ENCODE measurements at regions not wholly inside any gene's neighbourhood (a gene's known extent, or its start where the extent isn't known, plus 50 kb on each side); places are given as distances from the start of the nearest gene placed in this dataset.

DNA sequence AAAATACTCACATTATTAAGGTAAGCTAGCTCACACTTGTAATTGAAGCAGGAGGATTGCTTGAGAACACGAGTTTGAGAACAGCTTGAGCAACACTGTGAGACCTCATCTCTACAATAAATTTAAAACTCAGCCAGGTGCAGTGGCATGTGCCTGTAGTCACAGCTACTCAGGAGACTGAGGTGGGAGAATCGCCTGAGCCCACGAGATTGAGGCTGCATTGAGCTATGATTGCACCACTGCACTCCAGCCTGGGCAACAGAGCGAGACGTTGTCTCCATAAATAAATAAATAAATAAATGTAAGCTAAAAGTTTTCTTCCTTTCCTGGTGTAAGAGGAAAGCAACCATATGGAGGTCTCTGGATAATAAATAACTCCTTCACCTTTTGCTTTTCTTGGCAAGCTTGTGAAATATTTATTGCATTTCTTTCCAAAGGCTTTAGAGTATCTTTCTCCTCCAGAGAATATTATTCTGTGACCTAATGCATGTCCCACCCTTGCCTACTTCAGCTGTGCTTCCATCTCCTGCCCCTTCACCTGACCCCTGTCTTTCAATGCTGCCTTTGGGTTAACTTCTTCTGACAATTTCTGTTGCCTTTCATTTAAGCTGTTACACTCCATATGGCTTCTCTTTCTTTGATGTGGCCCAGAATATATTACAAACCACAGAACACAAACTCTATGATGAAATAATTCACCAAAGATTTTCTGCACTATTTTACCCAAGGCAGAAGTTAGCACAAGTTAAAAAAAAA lies 280.7 kb upstream of the RND3 start:
- H3K4me1 ChIP-seq (ENCODE audit: insufficient read depth, low read length), result no peaks in the 10 kb centered on the region
- ChIA-PET POLR2A (ENCODE audit: unreplicated experiment) (no interaction called here), CTCF (no interaction called here)
- H4K20me1 ChIP-seq (ENCODE audit: low read length), result no peaks in the 10 kb centered on the region
- H3K36me3 ChIP-seq (ENCODE audit: low read depth, low read length), result no peaks in the 10 kb centered on the region
- no peak overlapping the region for H3K4me3 ChIP-seq (ENCODE audit: low read length)
- ATAC-seq (no peak), DNase-seq (no peak)
- no peaks in the 10 kb centered on the region for H3K79me2 ChIP-seq (ENCODE audit: low read length)
- TF ChIP-seq EZH2 (IDR thresholded peaks at IDR 0.05; ENCODE audit: low read length, unreplicated experiment) (no peak), EZH2phosphoT487 (IDR thresholded peaks at IDR 0.05; ENCODE audit: borderline replicate concordance, low read length) (no peak)
- TF ChIP-seq, protein P1, sequence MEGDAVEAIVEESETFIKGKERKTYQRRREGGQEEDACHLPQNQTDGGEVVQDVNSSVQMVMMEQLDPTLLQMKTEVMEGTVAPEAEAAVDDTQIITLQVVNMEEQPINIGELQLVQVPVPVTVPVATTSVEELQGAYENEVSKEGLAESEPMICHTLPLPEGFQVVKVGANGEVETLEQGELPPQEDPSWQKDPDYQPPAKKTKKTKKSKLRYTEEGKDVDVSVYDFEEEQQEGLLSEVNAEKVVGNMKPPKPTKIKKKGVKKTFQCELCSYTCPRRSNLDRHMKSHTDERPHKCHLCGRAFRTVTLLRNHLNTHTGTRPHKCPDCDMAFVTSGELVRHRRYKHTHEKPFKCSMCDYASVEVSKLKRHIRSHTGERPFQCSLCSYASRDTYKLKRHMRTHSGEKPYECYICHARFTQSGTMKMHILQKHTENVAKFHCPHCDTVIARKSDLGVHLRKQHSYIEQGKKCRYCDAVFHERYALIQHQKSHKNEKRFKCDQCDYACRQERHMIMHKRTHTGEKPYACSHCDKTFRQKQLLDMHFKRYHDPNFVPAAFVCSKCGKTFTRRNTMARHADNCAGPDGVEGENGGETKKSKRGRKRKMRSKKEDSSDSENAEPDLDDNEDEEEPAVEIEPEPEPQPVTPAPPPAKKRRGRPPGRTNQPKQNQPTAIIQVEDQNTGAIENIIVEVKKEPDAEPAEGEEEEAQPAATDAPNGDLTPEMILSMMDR (conservative IDR thresholded peaks at IDR 0.05; ENCODE audit: low read depth, low read length), result no peak
- no peak overlapping the region for H2AFZ ChIP-seq (ENCODE audit: low read length)
- H3K9me3 ChIP-seq (ENCODE audit: low read length), result no peaks in the 10 kb centered on the region
- H3F3A ChIP-seq (ENCODE audit: low read length, unreplicated experiment), result no peaks in the 10 kb centered on the region
- H3K27ac ChIP-seq (ENCODE audit: low read length), result no peak overlapping the region
- intact Hi-C loops (cut with micrococcal nuclease), result no loop called here
- no peak overlapping the region for H3K4me2 ChIP-seq (ENCODE audit: low read length)
- H3K27me3 ChIP-seq (ENCODE audit: low read length), result no peaks in the 10 kb centered on the region
- no peak overlapping the region for H3K9ac ChIP-seq (ENCODE audit: low read length)
- BruUV-seq (replicated peaks), result no TSS peak
- no peaks in the 10 kb centered on the region for H3K9me2 ChIP-seq (replicated peaks; ENCODE audit: low read length)

DNA sequence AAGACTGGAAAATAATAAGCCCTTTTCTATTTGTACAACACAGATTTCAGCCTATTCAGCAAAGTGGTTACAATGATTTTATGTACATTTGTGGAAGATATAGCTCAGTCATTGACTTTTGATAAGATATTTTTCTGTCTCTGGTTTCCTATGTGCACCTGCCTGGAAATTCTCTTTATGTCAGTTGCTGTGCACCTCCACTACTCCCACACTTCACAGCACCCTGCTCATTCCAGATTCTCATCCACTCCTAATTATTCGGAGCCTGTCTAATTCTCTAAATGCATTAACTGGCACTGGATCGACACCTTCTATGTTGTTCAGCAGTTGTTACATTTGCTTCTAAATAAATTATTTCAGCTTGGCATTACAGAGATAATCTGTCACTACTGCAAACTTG lies 275.1 kb upstream of the RND3 start:
- no peak overlapping the region for H3K9ac ChIP-seq (ENCODE audit: low read length)
- no TSS peak for BruUV-seq (replicated peaks)
- DNase-seq (no peak), ATAC-seq (no peak)
- intact Hi-C loops (cut with micrococcal nuclease), result no loop called here
- no peak overlapping the region for H3K4me2 ChIP-seq (ENCODE audit: low read length)
- no peaks in the 10 kb centered on the region for H3K27me3 ChIP-seq (ENCODE audit: low read length)
- ChIA-PET POLR2A (ENCODE audit: unreplicated experiment) (no interaction called here), CTCF (no interaction called here)
- no peaks in the 10 kb centered on the region for H4K20me1 ChIP-seq (ENCODE audit: low read length)
- H2AFZ ChIP-seq (ENCODE audit: low read length), result no peak overlapping the region
- H3K36me3 ChIP-seq (ENCODE audit: low read depth, low read length), result no peaks in the 10 kb centered on the region
- H3K79me2 ChIP-seq (ENCODE audit: low read length), result no peaks in the 10 kb centered on the region
- H3K9me3 ChIP-seq (ENCODE audit: low read length), result no peaks in the 10 kb centered on the region
- no peak overlapping the region for H3K27ac ChIP-seq (ENCODE audit: low read length)
- no peaks in the 10 kb centered on the region for H3F3A ChIP-seq (ENCODE audit: low read length, unreplicated experiment)
- TF ChIP-seq, protein P1 (conservative IDR thresholded peaks at IDR 0.05; ENCODE audit: low read depth, low read length), result no peak
- TF ChIP-seq EZH2 (IDR thresholded peaks at IDR 0.05; ENCODE audit: low read length, unreplicated experiment) (no peak), EZH2phosphoT487 (IDR thresholded peaks at IDR 0.05; ENCODE audit: borderline replicate concordance, low read length) (no peak)
- no peak overlapping the region for H3K4me3 ChIP-seq (ENCODE audit: low read length)
- no peaks in the 10 kb centered on the region for H3K4me1 ChIP-seq (ENCODE audit: insufficient read depth, low read length)
- no peaks in the 10 kb centered on the region for H3K9me2 ChIP-seq (replicated peaks; ENCODE audit: low read length)

DNA sequence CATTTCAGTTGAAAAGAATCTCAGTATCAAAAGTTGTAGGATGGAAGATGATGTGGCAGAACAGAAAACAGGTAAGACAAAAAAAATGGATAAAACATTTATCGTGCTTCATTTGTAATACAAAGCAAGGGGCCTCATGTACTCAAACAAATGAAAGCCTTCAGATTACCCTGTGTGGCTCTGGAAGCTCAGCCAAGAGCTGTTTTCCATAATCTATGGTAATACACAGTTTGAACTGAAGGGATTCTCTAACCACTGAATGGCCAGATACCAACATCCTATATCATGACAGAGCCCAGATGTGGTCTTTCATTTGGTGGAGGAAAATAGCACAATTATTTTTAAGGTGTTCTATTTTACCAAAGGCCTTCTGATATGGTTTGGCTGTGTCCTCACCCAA lies 272.1 kb upstream of the RND3 start:
- H3F3A ChIP-seq (ENCODE audit: low read length, unreplicated experiment), result no peaks in the 10 kb centered on the region
- no peaks in the 10 kb centered on the region for H4K20me1 ChIP-seq (ENCODE audit: low read length)
- intact Hi-C loops (cut with micrococcal nuclease), result no loop called here
- H3K27me3 ChIP-seq (ENCODE audit: low read length), result no peaks in the 10 kb centered on the region
- ATAC-seq (no peak), DNase-seq (no peak)
- BruUV-seq (replicated peaks), result no TSS peak
- ChIA-PET POLR2A (ENCODE audit: unreplicated experiment) (interaction anchor here (0.6 to 0.7 kb wide), 2 partner anchors 27 to 312 kb away, joined by 3 to 5 read pairs; no protein-coding TSS in a partner anchor), CTCF (no interaction called here)
- no peaks in the 10 kb centered on the region for H3K9me3 ChIP-seq (ENCODE audit: low read length)
- no peaks in the 10 kb centered on the region for H3K9me2 ChIP-seq (replicated peaks; ENCODE audit: low read length)
- H3K36me3 ChIP-seq (ENCODE audit: low read depth, low read length), result no peaks in the 10 kb centered on the region
- TF ChIP-seq EZH2 (IDR thresholded peaks at IDR 0.05; ENCODE audit: low read length, unreplicated experiment) (no peak), EZH2phosphoT487 (IDR thresholded peaks at IDR 0.05; ENCODE audit: borderline replicate concordance, low read length) (no peak)
- TF ChIP-seq, protein P1 (conservative IDR thresholded peaks at IDR 0.05; ENCODE audit: low read depth, low read length), result no peak
- H3K79me2 ChIP-seq (ENCODE audit: low read length), result no peaks in the 10 kb centered on the region
- no peak overlapping the region for H3K27ac ChIP-seq (ENCODE audit: low read length)
- no peak overlapping the region for H2AFZ ChIP-seq (ENCODE audit: low read length)
- no peak overlapping the region for H3K4me2 ChIP-seq (ENCODE audit: low read length)
- H3K4me3 ChIP-seq (ENCODE audit: low read length), result no peak overlapping the region
- H3K9ac ChIP-seq (ENCODE audit: low read length), result no peak overlapping the region
- H3K4me1 ChIP-seq (ENCODE audit: insufficient read depth, low read length), result no peaks in the 10 kb centered on the region

All from PC-3 (cell line).